ENCODE measurements at regions not wholly inside any gene's neighbourhood (a gene's known extent, or its start where the extent isn't known, plus 50 kb on each side); places are given as distances from the start of the nearest gene placed in this dataset.

DNA sequence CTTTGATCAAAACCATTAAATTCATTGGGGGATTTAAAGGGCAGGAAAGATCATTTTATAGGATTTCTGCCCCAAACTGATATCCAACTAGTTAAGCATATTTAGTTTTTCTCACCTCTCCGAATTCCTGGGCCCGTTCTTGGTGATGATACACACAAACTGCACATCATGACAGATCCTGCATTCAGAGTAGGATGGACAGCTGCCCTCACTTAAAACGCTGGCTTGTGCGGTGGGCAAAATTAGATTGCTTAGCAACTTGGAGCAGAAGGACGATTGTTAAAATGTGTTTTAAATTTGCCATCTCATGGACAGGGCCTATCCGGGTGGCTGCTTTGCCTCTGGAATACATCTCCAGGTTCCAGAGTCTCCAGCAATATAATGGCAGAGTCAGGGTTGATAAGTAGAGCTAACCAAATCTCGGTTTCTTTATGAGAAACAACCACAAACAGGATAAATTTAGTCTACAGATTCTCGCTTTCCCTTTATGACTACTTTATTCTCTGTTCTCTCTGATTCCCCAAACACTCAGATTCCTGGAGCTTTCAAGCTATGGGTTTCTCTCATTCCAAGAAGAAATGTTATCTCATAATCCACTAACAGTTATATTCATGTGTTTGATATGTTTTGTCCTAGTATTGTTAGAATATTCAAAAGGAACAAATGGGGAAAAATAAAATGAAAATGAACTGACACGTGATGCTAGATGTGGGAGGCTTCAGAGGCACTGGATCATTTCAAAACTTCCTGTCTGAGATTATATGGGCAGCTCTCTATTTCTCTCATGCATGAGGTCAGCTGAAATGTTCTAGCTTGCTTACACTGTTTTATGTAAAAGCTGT, 1014.1 kb upstream of the SEMA6D start:
- DNase-seq (ENCODE audit: low read depth, low spot score) = no peak
- H3K4me3 ChIP-seq (ENCODE audit: low read length) = no peak overlapping the region

DNA sequence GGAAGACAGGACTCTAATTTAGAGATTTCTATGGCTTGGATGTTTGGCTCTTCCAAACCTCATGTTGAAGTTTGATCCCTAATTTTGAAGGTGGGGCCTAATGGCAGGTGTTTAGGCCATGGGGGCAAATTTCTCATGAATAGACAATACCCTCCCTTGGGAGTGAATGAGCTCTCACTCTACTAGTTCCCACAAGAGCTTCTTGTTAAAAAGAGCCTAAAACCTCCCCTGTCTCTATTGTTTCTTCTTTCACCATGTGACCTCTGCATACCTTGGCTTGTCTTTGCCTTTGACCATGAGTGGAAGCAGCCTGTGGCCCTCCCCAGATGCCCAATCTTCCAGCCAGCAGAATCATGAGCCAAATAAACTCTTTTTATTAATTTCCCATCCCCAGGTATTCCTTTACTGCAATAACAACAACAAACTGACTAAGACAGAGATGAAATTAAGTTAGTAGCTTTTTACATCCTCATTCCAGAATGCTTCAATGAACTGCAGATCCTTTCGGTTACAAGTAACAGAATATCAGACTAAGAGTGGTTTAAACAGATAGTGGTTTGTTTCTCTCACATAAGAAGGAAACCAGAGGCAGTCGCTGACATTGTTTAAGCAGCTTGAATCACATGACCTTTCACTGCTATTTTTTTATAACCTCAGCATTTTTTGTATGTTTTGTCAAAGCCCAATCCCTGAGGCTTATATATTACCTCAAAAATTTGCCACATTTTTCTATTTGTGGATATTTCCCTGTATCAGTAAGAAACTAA, 1013.3 kb upstream of the SEMA6D start:
- H3K4me3 ChIP-seq (ENCODE audit: low read length) = no peak overlapping the region
- no peak for DNase-seq (ENCODE audit: low read depth, low spot score)

DNA sequence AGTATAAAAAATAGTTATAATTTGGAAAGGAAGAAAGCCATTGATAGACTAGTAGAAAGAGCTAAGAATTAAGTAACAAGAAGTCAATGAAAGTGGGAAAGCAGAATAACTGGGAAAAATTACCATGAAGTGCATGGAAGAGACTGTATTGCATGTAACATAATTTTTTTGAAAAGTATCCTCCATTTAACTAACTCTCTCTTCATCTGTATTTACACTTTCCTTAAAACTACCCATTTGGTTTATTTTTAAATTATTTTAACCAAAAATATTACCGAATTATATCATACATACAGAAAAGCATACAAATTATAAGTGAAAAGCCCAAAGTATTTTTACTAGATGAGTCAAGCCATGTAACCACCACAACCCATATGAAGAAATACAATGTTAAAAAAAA, 1009.9 kb upstream of the SEMA6D start:
- no peak for DNase-seq (ENCODE audit: low read depth, low spot score)
- H3K4me3 ChIP-seq (ENCODE audit: low read length) = no peak overlapping the region

DNA sequence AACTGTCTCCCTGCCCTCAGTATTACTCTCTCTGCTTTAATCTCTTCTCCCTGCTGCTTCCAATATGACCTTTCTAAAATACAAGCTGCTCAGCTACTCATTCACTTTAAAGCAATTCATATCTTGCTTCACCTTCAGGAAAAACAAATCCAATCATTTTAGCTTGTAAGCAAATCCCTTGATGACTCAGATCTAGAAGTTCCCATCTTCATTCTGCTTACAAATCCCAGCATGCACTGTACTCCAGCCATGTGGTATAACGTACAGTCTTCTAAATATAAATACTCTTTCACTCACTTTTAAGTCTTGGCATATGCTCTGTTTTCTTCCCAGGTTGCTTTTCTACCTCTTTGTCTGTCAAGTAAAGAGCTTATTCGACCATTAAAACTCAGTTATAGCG, 1009.1 kb upstream of the SEMA6D start:
- H3K4me3 ChIP-seq (ENCODE audit: low read length) = no peak overlapping the region
- DNase-seq (ENCODE audit: low read depth, low spot score) = no peak

DNA sequence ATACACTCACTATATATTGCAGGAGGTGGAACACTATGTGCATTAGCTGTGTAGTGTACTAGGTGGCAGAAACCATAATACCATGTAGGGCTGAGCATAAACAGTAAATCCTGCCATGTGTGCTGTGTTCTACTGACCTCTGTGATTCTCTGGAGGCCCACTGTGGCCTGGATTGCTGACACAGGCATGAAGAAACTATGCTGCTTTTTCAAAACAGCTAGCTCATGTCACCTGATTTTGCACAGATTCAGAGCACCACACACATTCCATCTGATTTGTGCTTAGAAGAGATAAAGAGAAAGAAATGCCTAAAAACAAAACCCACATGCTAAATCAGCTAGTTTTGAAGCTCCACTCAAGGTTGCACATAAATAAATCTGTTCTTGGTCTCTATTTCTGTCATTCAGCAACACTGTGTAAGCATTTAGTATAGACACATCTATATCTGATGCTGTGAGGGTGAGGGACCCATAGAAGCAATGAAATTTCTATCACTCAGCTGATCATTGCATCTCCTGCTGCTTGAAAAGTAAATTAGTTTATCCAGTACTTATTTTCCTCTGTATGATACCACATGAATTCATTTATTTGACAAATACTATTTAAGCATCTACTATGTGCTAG, 1007.7 kb upstream of the SEMA6D start:
- DNase-seq (ENCODE audit: low read depth, low spot score) = no peak

DNA sequence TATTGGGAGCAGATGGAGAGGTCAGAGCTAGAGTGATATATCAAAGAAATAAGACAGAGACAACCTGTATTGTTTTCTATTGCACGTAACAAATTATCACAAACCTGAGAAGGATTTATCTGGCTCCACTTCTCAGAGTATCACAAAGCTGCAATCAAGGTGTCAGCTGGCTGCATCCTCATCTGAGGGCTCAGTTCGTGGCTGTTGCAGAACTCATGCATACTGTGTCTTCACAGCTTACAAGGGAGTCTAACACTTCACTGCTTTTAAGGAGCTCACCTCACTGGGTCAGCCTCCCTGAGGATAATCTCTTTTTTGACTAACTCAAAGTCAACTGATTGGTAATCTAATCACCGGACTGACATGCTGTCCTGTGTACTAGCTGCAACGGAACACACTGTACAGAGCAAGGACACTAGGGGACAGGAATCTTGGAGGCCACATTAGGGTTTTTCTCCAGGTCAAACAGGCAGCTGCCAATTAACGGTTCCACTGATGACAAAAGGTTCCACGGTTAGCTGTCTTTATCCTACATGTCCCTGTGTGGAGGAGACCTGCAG, 1006.8 kb upstream of the SEMA6D start:
- no peak for DNase-seq (ENCODE audit: low read depth, low spot score)
- no peak overlapping the region for H3K4me3 ChIP-seq (ENCODE audit: low read length)

More for the DNA sequence above, 1007.7 kb upstream of the SEMA6D start:
- H3K4me3 ChIP-seq (ENCODE audit: low read length) = no peak overlapping the region

DNA sequence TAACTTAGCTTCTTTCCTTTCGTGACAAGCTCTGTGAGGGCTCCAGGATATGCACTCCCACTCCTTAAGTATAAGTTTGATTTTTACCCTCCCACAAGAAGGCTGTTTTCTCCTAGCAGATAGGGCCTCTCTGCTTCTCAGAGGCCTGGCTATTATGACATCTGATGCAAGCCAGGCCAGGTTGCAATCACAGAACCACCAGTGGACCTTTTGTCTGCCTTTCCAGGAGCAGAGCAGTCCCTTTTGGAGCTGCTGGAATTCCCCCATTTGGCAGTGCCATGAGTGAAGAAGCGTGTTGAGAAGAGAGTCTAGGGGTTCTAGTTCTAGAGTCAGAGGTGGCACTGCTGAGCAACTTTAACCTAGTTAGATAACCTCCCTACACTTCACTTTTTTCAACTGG, 1004.3 kb upstream of the SEMA6D start:
- no peak overlapping the region for H3K4me3 ChIP-seq (ENCODE audit: low read length)
- no peak for DNase-seq (ENCODE audit: low read depth, low spot score)

DNA sequence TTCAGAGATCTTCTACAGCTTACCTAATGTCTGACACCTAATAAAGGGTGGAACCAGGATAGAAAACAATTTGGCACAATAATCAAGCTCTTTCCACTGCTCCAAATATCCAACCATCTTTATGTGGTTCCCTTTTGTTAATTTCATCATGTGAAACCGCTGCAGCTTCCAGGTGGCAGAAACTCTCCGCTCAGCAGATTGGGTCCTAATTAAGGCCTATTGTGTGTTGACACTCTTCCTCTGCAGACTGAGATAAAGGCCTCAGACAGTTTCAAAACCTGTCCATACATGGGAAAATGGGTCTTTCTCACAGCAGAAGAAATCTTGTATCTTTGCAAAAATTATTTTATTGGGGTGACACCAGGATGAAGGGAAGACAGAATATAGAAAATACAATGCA, 1002.4 kb upstream of the SEMA6D start:
- H3K4me3 ChIP-seq (ENCODE audit: low read length) = no peak overlapping the region
- no peak for DNase-seq (ENCODE audit: low read depth, low spot score)

DNA sequence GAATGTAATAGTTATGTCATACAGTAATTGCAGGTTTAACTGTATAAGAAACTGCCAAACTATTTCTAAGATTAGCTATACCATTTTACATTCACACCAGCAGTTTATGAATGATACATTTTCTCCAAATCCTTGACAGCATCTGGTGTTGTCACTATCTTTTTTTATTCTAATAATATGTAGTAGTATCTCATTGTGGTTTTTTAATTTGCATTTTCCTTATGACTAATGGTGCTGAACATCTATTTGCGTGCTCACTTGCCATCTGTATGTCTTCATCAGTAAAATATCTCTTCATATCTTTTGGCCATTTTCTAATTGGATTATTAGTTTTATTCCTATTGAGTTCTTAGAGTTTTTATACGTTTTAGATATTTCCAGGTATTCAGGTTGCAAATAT, 994.0 kb upstream of the SEMA6D start:
- H3K4me3 ChIP-seq (ENCODE audit: low read length) = no peak overlapping the region
- no peak for DNase-seq (ENCODE audit: low read depth, low spot score)

DNA sequence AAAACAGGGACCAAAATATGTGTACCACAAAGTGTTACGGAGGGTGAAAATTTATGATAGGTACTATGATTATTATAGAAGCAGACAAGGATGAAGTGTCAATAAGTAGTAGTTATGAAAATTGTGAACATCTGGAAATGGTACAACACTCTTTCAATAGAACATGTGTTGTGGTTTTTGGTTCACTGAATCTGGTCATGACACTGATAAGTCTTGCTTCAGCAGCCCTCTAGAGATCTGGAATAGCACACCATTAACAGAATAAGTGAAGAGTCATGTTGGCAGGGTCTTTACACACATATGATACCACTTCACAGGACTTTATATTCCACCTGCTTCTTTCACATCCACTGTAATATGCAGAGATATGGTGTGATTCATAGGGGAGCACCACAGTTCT, 985.2 kb upstream of the SEMA6D start:
- H3K4me3 ChIP-seq (ENCODE audit: low read length) = no peak overlapping the region
- DNase-seq (ENCODE audit: low read depth, low spot score) = no peak

DNA sequence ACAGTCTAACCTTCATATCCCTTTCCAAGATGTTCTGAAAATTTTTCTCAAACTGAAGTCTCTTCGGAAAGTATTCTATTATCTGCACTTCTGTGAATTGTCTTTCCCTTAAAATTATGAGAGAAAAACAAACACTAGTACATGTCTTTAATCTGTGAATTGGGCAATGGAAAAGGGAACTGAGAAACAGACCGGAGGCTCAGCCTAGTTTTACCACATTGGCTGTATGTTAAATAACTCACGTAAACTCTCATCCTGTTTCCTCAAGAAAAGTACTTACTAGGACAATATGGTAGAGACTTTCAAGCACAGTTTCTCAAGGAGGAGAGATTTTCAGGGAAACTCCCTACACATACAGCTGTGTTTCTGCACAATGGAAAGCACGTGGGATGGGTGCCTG, 982.2 kb upstream of the SEMA6D start:
- DNase-seq (ENCODE audit: low read depth, low spot score) = no peak
- H3K4me3 ChIP-seq (ENCODE audit: low read length) = no peak overlapping the region

DNA sequence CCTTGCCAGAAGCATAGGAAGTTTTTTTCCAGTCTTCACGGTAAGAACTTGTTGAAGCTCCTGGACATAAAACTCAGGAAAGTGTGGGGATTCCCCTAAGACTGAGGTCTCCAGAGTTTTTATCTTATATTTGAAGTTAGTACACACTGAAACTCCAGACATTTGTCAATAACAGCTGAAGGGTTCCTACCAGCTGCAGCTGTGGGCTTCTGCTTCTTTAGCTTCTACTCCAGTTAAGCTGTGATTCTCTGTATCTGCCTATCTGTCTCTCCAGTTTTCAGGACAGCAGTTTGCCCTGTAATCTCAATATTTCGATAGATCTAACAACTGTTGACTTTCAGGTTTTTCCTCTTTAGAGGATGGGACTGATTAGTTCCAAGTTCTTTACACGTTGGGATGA, 966.0 kb upstream of the SEMA6D start:
- DNase-seq (ENCODE audit: low read depth, low spot score) = no peak
- H3K4me3 ChIP-seq (ENCODE audit: low read length) = no peak overlapping the region

DNA sequence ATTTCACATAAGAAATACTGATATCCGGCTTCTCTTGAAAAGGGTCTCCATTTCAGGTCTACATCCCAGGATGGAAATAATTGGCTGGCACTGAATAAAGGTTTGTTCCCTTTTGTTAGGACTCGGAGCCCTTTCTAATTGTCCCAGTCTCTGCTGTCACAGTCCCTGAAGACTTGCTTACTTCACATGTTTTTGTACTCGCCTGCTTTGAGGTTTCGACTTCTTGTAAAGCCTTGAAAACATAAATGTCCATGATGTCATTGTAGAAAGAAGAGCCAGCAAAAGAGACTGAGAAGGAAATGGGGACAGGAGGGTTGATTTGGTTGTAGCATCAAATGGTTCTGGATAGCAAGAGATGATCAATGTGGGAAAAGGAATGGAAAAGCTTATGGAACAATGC, 963.4 kb upstream of the SEMA6D start:
- no peak overlapping the region for H3K4me3 ChIP-seq (ENCODE audit: low read length)
- no peak for DNase-seq (ENCODE audit: low read depth, low spot score)

DNA sequence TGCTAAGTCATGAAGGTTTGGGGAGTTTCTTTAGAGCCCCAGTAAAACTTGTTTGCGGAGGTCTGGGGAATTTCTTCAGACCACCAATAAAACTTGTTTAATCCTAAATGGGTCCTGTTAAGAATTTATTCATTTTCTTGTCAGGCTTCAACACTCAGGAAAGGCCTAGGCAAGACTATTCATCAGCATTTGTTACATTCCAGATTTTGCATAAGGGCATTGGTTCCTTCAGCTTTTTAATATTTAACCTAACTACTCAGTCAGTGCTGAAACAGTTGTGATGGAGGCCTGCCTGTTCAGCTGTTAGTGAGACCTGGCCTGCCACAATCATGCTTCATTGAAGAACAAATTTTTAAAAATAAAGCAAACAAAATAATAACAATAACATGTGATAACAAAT, 954.2 kb upstream of the SEMA6D start:
- DNase-seq (ENCODE audit: low read depth, low spot score) = no peak
- H3K4me3 ChIP-seq (ENCODE audit: low read length) = no peak overlapping the region

DNA sequence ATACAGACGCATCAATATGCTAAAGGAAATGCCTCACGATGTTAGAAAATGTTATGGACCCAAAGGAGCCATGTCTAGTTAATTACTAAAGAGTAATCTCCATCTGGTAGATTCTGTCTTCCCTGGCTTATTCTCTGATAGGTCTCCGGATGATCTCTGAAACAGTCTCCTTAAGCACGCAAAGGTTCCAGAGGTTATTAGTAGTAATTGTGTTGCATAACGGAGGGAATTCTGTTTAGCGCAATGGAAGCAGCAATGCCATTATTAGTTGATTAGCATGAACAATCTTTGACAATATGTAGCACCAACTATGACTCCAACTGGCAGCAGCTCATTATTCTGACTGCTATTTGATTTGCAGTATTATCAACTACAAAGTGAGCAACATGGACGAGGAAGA, 952.5 kb upstream of the SEMA6D start:
- DNase-seq (ENCODE audit: low read depth, low spot score) = no peak
- no peak overlapping the region for H3K4me3 ChIP-seq (ENCODE audit: low read length)

DNA sequence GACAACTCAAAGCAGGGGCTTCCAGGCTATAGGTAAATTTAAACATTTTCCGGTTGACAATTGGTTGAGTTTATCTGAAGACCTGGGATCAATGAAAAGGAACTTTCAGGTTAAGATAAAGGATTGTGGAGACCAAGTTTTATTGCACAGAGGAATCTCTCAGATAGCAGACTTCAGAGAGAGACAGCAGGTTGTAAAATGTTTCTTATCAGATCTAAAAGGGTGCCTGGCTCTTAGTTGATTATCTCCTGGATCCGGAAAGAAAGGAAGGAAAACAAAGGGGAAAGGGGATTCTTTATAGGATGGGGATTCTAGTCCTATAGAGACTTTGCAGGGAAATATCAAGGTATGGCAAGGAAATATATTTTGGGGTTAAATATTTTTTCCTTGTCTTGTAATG, 951.3 kb upstream of the SEMA6D start:
- no peak for DNase-seq (ENCODE audit: low read depth, low spot score)
- no peak overlapping the region for H3K4me3 ChIP-seq (ENCODE audit: low read length)

DNA sequence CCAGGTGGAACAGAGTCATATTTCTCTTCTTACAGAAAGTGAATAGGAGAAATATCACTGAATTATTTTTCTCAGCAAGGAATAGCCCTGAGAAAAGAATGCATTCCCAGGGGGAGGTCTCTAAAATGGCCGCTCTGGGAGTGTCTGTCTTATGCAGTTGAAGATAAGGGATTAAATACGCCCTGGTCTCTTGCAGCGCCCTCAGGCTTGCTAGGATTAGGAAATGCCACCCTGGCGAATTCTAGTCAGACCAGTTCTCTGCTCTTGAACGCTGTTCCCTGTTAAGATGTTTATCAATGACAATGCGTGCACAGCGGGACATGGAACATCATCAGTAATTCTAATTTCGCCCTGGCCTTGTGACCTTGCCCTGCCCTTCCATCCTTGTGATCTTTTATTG, 949.0 kb upstream of the SEMA6D start:
- H3K4me3 ChIP-seq (ENCODE audit: low read length) = no peak overlapping the region
- no peak for DNase-seq (ENCODE audit: low read depth, low spot score)

DNA sequence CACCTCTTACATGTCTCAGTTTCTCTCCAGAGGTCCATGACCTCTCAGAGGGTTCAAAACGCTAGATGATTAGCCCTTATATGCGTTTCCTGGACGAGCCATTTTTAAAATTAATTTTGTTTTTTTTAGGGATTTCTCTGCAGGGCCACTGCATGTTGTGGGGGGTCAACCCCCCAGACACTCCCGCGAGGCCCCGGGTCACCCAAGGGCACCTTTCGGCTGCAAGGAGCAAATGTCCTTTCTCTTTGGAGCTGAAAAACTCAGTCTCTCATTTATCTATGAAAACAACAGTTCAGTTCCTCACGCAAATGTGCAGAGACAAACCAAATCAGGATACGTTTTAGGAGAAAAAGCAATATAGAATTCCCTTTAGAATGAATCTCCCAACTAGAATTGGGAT, 944.3 kb upstream of the SEMA6D start:
- DNase-seq (ENCODE audit: low read depth, low spot score) = no peak
- no peak overlapping the region for H3K4me3 ChIP-seq (ENCODE audit: low read length)

DNA sequence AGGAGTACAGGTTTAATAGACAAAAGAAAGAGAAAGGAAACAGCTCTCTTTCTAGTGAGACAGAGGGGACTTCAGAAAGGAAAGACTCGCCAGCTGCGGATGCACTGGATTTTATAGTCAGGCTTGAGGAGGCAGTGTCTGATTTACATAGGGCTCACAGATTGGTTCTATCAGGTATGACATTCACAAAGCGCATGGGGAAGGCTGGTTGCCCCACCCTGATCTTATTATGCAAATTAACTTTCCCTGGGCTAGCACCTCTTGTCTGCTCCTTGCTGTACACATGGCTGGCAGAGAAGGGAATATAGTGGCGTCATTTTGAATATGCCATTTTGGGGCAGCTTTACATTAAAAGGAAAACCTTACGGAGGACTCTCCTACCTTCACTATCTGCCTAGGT, 938.4 kb upstream of the SEMA6D start:
- no peak overlapping the region for H3K4me3 ChIP-seq (ENCODE audit: low read length)
- no peak for DNase-seq (ENCODE audit: low read depth, low spot score)

Measured in Jurkat, Clone E6-1 (cell line).